ENCODE measurements at regions not wholly inside any gene's neighbourhood (a gene's known extent, or its start where the extent isn't known, plus 50 kb on each side); places are given as distances from the start of the nearest gene placed in this dataset.

GRCh38 chrX:104502460-104502859, 63.5 kb upstream of the IL1RAPL2 start:
- TF ChIP-seq CTCF (conservative IDR thresholded peaks at IDR 0.05; ENCODE audit: low read depth, low read length) = no peak
- TF ChIP-seq CHD1 (IDR thresholded peaks at IDR 0.05; ENCODE audit: low read depth, low read length) = no peak
- TF ChIP-seq, protein P1, sequence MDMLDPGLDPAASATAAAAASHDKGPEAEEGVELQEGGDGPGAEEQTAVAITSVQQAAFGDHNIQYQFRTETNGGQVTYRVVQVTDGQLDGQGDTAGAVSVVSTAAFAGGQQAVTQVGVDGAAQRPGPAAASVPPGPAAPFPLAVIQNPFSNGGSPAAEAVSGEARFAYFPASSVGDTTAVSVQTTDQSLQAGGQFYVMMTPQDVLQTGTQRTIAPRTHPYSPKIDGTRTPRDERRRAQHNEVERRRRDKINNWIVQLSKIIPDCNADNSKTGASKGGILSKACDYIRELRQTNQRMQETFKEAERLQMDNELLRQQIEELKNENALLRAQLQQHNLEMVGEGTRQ (IDR thresholded peaks at IDR 0.05; ENCODE audit: low read depth, low read length) = no peak

Data from IMR-90 (cell line).